Esophagus muscularis mucosa (tissue), 4 donors: ENCODE measurements at regions not wholly inside any gene's neighbourhood (a gene's known extent, or its start where the extent isn't known, plus 50 kb on each side); places are given as distances from the start of the nearest gene placed in this dataset.

ENCODE experiments used
- DNase-seq: peaks from one replicate; pipeline ENCODE4 v3.0.0-alpha.2; 2017; ENCODE audit errors: extremely low spot score
- H3K27ac ChIP-seq, 4 donors: fragments of 200-600 bp; sonication (generic); replicated peaks in 1 of 4; 1 replicate in 3 of 4; 2 replicates in 1 of 4; pipeline ENCODE4 v1.5.1; 2016 to 2019; ENCODE audit warnings: mild to moderate bottlenecking in 1 of 4
- H3K27me3 ChIP-seq, 4 donors: fragments of 200-600 bp; sonication (generic); one replicate each; pipeline versions ENCODE4 v1.5.1 to v1.6.0; 2016 to 2019
- H3K36me3 ChIP-seq, 4 donors: fragments of 200-600 bp; sonication (generic); one replicate each; pipeline ENCODE4 v1.5.1; 2016 to 2019
- H3K4me1 ChIP-seq, 4 donors: fragments of 200-600 bp; sonication (generic); one replicate each; pipeline ENCODE4 v1.5.1; 2016 to 2019
- H3K4me3 ChIP-seq, 4 donors: fragments of 200-600 bp; sonication (generic); 1 replicate in 2 of 4; 2 replicates in 2 of 4; pipeline ENCODE4 v1.5.1; 2016 to 2019; ENCODE audit warnings: mild to moderate bottlenecking in 4 of 4, moderate library complexity in 1 of 4
- H3K9me3 ChIP-seq, 4 donors: fragments of 200-600 bp; sonication (generic); 1 replicate in 3 of 4; 2 replicates in 1 of 4; pipeline ENCODE4 v1.5.1; 2016 to 2019
- CTCF ChIP-seq, 3 experiments: fragments of 200-600 bp in 2 of 3; fragments of 450-650 bp in 1 of 3; sonication (generic) in 2 of 3; IDR thresholded peaks; one replicate each; pipeline ENCODE4 v1.5.1; 2017 to 2019; ENCODE audit warnings: antibody characterized with exemption in 3 of 3, mild to moderate bottlenecking in 2 of 3, moderate library complexity in 1 of 3
- EP300 ChIP-seq: sonication (generic); formaldehyde crosslinking; IDR thresholded peaks from one replicate; pipeline ENCODE4 v1.6.1; 2017; ENCODE audit warnings: antibody characterized with exemption
- POLR2A ChIP-seq: fragments of 450-650 bp; IDR thresholded peaks from one replicate; pipeline ENCODE4 v1.6.1; 2017; ENCODE audit warnings: antibody characterized with exemption, moderate library complexity, mild to moderate bottlenecking, low read depth
- POLR2AphosphoS5 ChIP-seq, 2 donors: sonication (generic); formaldehyde crosslinking; IDR thresholded peaks; one replicate each; pipeline ENCODE4 v1.6.1; 2017; ENCODE audit warnings: antibody characterized with exemption in 2 of 2
- WGBS: methylation state at CpG from one replicate; pipeline ENCODE4 v1.1.5; 2018; 5-methylcytosine and 5-hydroxymethylcytosine counted together
- intact Hi-C: fragments of 100-400 bp; cut with DNase I; formaldehyde crosslinking; loops from one replicate; pipeline ENCODE4 v1.15.1; 2023

GRCh38 chr7:49714182-49714581 lies 59.3 kb upstream of the VWC2 start:
- H3K36me3 ChIP-seq: no peaks in the 10 kb centered on the region
- no peak for DNase-seq
- no peak overlapping the region for H3K4me3 ChIP-seq
- peaks cover 0 to 5% (median 0%) of the 10 kb centered on the region in 4 donors for H3K27me3 ChIP-seq
- H3K4me1 ChIP-seq: no peaks in the 10 kb centered on the region
- H3K9me3 ChIP-seq: no peaks in the 10 kb centered on the region
- no peak for TF ChIP-seq CTCF (IDR thresholded peaks at IDR 0.05)
- TF ChIP-seq EP300: no peak
- TF ChIP-seq POLR2A: no peak
- no peak for TF ChIP-seq POLR2AphosphoS5 (IDR thresholded peaks at IDR 0.05)
- intact Hi-C loops: no loop called here
- H3K27ac ChIP-seq: no peak overlapping the region
- 65% methylated on average over 2 of the region's 2 CpGs for WGBS

DNA sequence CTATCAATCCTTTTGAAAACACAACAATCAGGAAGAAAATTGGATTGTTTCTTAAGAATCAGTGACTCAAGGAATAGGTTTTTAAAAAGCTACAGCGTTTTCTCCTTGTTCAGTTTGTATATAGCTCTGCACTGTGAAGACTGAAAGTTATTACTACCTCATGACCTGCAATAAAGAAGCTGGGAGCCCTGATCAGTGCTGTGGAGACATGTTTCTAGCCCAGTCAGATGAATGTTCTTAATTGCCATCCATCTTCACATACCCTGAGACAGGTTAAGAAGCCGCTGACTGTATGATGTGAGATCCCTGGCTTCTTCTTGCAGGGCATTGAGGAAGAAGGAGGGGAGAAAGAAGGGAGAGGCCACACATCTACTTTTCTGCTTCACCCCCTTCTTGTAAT lies 58.0 kb upstream of the VWC2 start:
- WGBS: 68% methylated on average over 2 of the region's 2 CpGs

DNA sequence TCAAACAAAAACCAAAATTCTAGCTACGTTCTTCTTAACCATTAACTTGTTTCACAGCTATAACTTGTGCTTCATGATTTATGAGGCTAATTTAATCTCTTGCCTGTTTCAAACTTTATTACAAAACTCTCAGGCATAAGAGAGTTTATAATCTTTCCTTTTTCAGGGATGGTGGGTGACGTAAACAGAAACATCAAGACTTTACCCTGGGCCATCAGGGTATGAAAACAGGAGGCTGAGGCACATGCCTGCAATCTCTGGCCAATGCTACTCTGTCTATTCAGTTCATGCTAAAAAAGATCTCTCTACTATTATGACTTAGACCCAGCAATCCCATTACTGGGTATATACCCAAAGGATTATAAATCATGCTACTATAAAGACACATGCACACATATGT lies 55.9 kb upstream of the VWC2 start:
- DNase-seq: no peak
- TF ChIP-seq POLR2A (no peak), EP300 (no peak), CTCF (IDR thresholded peaks at IDR 0.05) (no peak), POLR2AphosphoS5 (IDR thresholded peaks at IDR 0.05) (no peak)
- Histone ChIP-seq H3K4me1 (no peaks in the 10 kb centered on the region), H3K27ac (no peak overlapping the region), H3K27me3 (no peaks in the 10 kb centered on the region), H3K36me3 (no peaks in the 10 kb centered on the region), H3K4me3 (no peak overlapping the region), H3K9me3 (no peaks in the 10 kb centered on the region)
- intact Hi-C loops: no loop called here
- 82% methylated on average over 2 of the region's 2 CpGs for WGBS

More for the DNA sequence above, 58.0 kb upstream of the VWC2 start:
- Histone ChIP-seq H3K9me3 (no peaks in the 10 kb centered on the region), H3K27ac (no peak overlapping the region), H3K27me3 (peaks cover 0 to 5% (median 0%) of the 10 kb centered on the region in 4 donors), H3K36me3 (no peaks in the 10 kb centered on the region), H3K4me3 (no peak overlapping the region), H3K4me1 (no peaks in the 10 kb centered on the region)
- no peak for DNase-seq
- intact Hi-C loops: no loop called here
- TF ChIP-seq POLR2AphosphoS5 (IDR thresholded peaks at IDR 0.05) (no peak), POLR2A (no peak), EP300 (no peak), CTCF (IDR thresholded peaks at IDR 0.05) (no peak)

DNA sequence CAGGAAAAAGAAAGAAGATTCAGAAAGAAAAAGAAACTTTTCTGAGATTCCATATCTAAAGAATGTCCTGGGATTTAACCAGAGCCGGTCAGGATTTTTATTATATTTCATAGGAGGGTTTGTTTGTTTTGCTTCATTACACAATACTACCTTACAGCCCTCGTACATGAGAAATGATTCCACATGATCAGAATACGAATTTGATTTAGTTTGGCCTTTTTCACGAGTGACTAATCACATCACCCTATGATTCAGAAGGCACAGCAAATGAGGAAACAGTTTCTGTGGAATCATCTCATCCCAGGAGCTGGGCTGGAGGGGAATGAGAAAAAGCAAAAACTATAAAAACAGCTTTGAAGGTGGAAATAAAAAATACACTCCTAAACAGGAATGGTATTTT lies 54.7 kb upstream of the VWC2 start:
- 66% methylated on average over 4 of the region's 4 CpGs for WGBS
- H3K4me3 ChIP-seq: no peak overlapping the region
- TF ChIP-seq POLR2A (no peak), POLR2AphosphoS5 (IDR thresholded peaks at IDR 0.05) (no peak), EP300 (no peak), CTCF (IDR thresholded peaks at IDR 0.05) (no peak)
- no peaks in the 10 kb centered on the region for H3K4me1 ChIP-seq
- H3K27ac ChIP-seq: no peak overlapping the region
- DNase-seq: no peak
- H3K36me3 ChIP-seq: no peaks in the 10 kb centered on the region
- no peaks in the 10 kb centered on the region for H3K9me3 ChIP-seq
- no peaks in the 10 kb centered on the region for H3K27me3 ChIP-seq
- intact Hi-C loops: no loop called here

GRCh38 chr7:49721441-49721840 lies 52.0 kb upstream of the VWC2 start:
- intact Hi-C loops: no loop called here
- no peaks in the 10 kb centered on the region for H3K27me3 ChIP-seq
- H3K36me3 ChIP-seq: no peaks in the 10 kb centered on the region
- no peak overlapping the region for H3K4me3 ChIP-seq
- 66% methylated on average over 4 of the region's 4 CpGs for WGBS
- no peak overlapping the region for H3K27ac ChIP-seq
- no peaks in the 10 kb centered on the region for H3K4me1 ChIP-seq
- TF ChIP-seq POLR2AphosphoS5 (IDR thresholded peaks at IDR 0.05): no peak
- no peak for TF ChIP-seq CTCF (IDR thresholded peaks at IDR 0.05)
- no peak for TF ChIP-seq EP300
- TF ChIP-seq POLR2A: no peak
- DNase-seq: no peak
- no peaks in the 10 kb centered on the region for H3K9me3 ChIP-seq
